Mesenchymal stem cell (in vitro differentiated cells and primary cell): ENCODE measurements at regions not wholly inside any gene's neighbourhood (a gene's known extent, or its start where the extent isn't known, plus 50 kb on each side); places are given as distances from the start of the nearest gene placed in this dataset.
A peak's percentile ranks its signal among the peaks of the same experiment; 100 is the strongest.

Experiments
- DNase-seq: peaks from one replicate; pipeline ENCODE4 v3.0.0-alpha.2; 2013
- H2AFZ ChIP-seq: one replicate; pipeline ENCODE4 v1.6.1; 2013; ENCODE audit warnings: low read depth, mild to moderate bottlenecking, control low read depth, inconsistent platforms, low read length, moderate library complexity
- H2AK5ac ChIP-seq: 2 replicates; pipeline ENCODE4 v1.6.1; 2013; ENCODE audit warnings: low read length, moderate library complexity, mild to moderate bottlenecking, inconsistent platforms; ENCODE audit not compliant: severe bottlenecking
- H2BK120ac ChIP-seq: one replicate; pipeline ENCODE4 v1.6.1; 2013; ENCODE audit warnings: low read depth, mild to moderate bottlenecking, inconsistent platforms, low read length, moderate library complexity
- H2BK12ac ChIP-seq, 2 experiments: one replicate each; pipeline ENCODE4 v1.6.1; 2013; ENCODE audit warnings: inconsistent platforms in 2 of 2, low read length in 2 of 2, mild to moderate bottlenecking in 2 of 2, moderate library complexity in 2 of 2, control low read depth in 1 of 2
- H2BK15ac ChIP-seq: one replicate; pipeline ENCODE4 v1.6.1; 2013; ENCODE audit warnings: mild to moderate bottlenecking, low read depth, inconsistent platforms; ENCODE audit not compliant: poor library complexity, severe bottlenecking
- H2BK5ac ChIP-seq: 2 replicates; pipeline ENCODE4 v1.6.1; 2013; ENCODE audit warnings: low read depth, mild to moderate bottlenecking, low read length, control low read depth, inconsistent platforms; ENCODE audit not compliant: poor library complexity, severe bottlenecking
- H3K14ac ChIP-seq, 2 experiments: one replicate each; pipeline ENCODE4 v1.6.1; 2013; ENCODE audit warnings: inconsistent platforms in 2 of 2, low read length in 2 of 2, control low read depth in 1 of 2, mild to moderate bottlenecking in 1 of 2, moderate library complexity in 1 of 2
- H3K18ac ChIP-seq, 2 experiments: one replicate each; pipeline ENCODE4 v1.6.1; 2013; ENCODE audit warnings: inconsistent platforms in 2 of 2, low read length in 2 of 2, control low read depth in 1 of 2, low read depth in 1 of 2, mild to moderate bottlenecking in 1 of 2
- H3K23ac ChIP-seq, 2 experiments: one replicate each; pipeline ENCODE4 v1.6.1; 2013; ENCODE audit warnings: inconsistent platforms in 2 of 2, low read length in 2 of 2, mild to moderate bottlenecking in 2 of 2, moderate library complexity in 2 of 2, control low read depth in 1 of 2
- H3K27ac ChIP-seq: 2 replicates; pipeline ENCODE4 v1.5.1; 2013; ENCODE audit warnings: mild to moderate bottlenecking, moderate library complexity, low read length, control low read depth, inconsistent platforms; ENCODE audit not compliant: poor library complexity, severe bottlenecking
- H3K27me3 ChIP-seq, 2 experiments: 2 replicates each; pipeline versions ENCODE4 v1.6.1 to v1.7.0; 2013; ENCODE audit warnings: low read length in 2 of 2, mild to moderate bottlenecking in 2 of 2, moderate library complexity in 2 of 2, control low read depth in 1 of 2, inconsistent platforms in 1 of 2; ENCODE audit not compliant: control insufficient read depth in 1 of 2, insufficient read depth in 1 of 2
- H3K36me3 ChIP-seq, 2 experiments: 2 replicates each; pipeline versions ENCODE4 v1.6.1 to v1.7.0; 2013; ENCODE audit warnings: low read length in 2 of 2, control low read depth in 1 of 2, inconsistent platforms in 1 of 2, low read depth in 1 of 2, mild to moderate bottlenecking in 1 of 2; ENCODE audit not compliant: insufficient read depth in 2 of 2, control insufficient read depth in 1 of 2
- H3K4ac ChIP-seq, 2 experiments: one replicate each; pipeline ENCODE4 v1.6.1; 2013; ENCODE audit warnings: inconsistent platforms in 2 of 2, low read length in 2 of 2, mild to moderate bottlenecking in 2 of 2, moderate library complexity in 2 of 2, control low read depth in 1 of 2, low read depth in 1 of 2
- H3K4me1 ChIP-seq: 2 replicates; pipeline ENCODE4 v1.6.1; 2013; ENCODE audit warnings: low read depth, low read length, control low read depth; ENCODE audit not compliant: control insufficient read depth, insufficient read depth
- H3K4me2 ChIP-seq: 2 replicates; pipeline ENCODE4 v1.6.1; 2013; ENCODE audit warnings: low read length, mild to moderate bottlenecking, inconsistent platforms; ENCODE audit not compliant: poor library complexity, severe bottlenecking
- H3K4me3 ChIP-seq, 2 experiments: 2 replicates each; pipeline versions ENCODE4 v1.5.1 to v1.7.0; 2013; ENCODE audit warnings: low read length in 2 of 2, mild to moderate bottlenecking in 2 of 2, control low read depth in 1 of 2, low read depth in 1 of 2; ENCODE audit not compliant: insufficient read depth in 1 of 2
- H3K79me1 ChIP-seq: replicated peaks from 2 replicates; pipeline ENCODE4 v1.6.1; 2013; ENCODE audit warnings: mild to moderate bottlenecking, control low read depth, low read length, inconsistent platforms; ENCODE audit not compliant: poor library complexity, severe bottlenecking
- H3K9ac ChIP-seq: 2 replicates; pipeline ENCODE4 v1.7.0; 2013; ENCODE audit warnings: mild to moderate bottlenecking, low read length, moderate library complexity
- H3K9me3 ChIP-seq: 2 replicates; pipeline ENCODE4 v1.7.0; 2013; ENCODE audit warnings: mild to moderate bottlenecking, low read length; ENCODE audit not compliant: control insufficient read depth
- H4K8ac ChIP-seq: one replicate; pipeline ENCODE4 v1.6.1; 2013; ENCODE audit warnings: inconsistent platforms, mild to moderate bottlenecking, low read length, moderate library complexity
- H4K91ac ChIP-seq: one replicate; pipeline ENCODE4 v1.6.1; 2013; ENCODE audit warnings: mild to moderate bottlenecking, low read length, inconsistent platforms
- WGBS: methylation state at CpG from one replicate; pipeline ENCODE4 v1.1.7; 2013; ENCODE audit warnings: mixed read lengths; 5-methylcytosine and 5-hydroxymethylcytosine counted together

GRCh38 chr3:124300416-124300815 lies 308.5 kb upstream of the ROPN1 start:
- H3K9ac ChIP-seq, result no peak overlapping the region
- H2BK15ac ChIP-seq, result no peak overlapping the region
- peaks cover 4% of the 10 kb centered on the region for H3K9me3 ChIP-seq
- H2AK5ac ChIP-seq, result peak overlapping the region; percentile 91
- H3K4me3 ChIP-seq, result no peak overlapping the region
- DNase-seq, result no peak
- H3K27ac ChIP-seq, result peak overlapping the region; percentile 3
- no peak overlapping the region for H2AFZ ChIP-seq
- no peak overlapping the region for H2BK5ac ChIP-seq
- no peak overlapping the region for H2BK12ac ChIP-seq
- peaks cover 4% of the 10 kb centered on the region for H3K79me1 ChIP-seq
- H3K4me2 ChIP-seq, result no peak overlapping the region
- WGBS, result 82% methylated on average over 4 of the region's 4 CpGs
- H3K18ac ChIP-seq, result no peak overlapping the region
- H3K4me1 ChIP-seq, result peaks cover 25% of the 10 kb centered on the region
- H4K8ac ChIP-seq, result no peak overlapping the region
- no peak overlapping the region for H4K91ac ChIP-seq
- H3K27me3 ChIP-seq, result peaks cover 0 to 9% of the 10 kb centered on the region in 2 experiments
- no peak overlapping the region for H2BK120ac ChIP-seq
- H3K4ac ChIP-seq, result no peak overlapping the region
- H3K14ac ChIP-seq, result peak overlapping the region in 1 of 2 experiments; percentile 70
- no peaks in the 10 kb centered on the region for H3K36me3 ChIP-seq
- H3K23ac ChIP-seq, result no peak overlapping the region

GRCh38 chr3:124303305-124303910 lies 311.5 kb upstream of the ROPN1 start:
- Histone ChIP-seq H2BK12ac (no peak overlapping the region), H3K23ac (no peak overlapping the region), H2AFZ (no peak overlapping the region), H2BK15ac (no peak overlapping the region), H3K14ac (no peak overlapping the region), H3K4me2 (no peak overlapping the region), H3K27me3 (peaks cover 0 to 4% of the 10 kb centered on the region in 2 experiments), H2BK5ac (no peak overlapping the region), H3K79me1 (peaks cover 2% of the 10 kb centered on the region), H3K9me3 (peaks cover 24% of the 10 kb centered on the region), H4K8ac (no peak overlapping the region), H3K9ac (no peak overlapping the region), H2BK120ac (no peak overlapping the region), H3K4me1 (peaks cover 13% of the 10 kb centered on the region), H3K36me3 (no peaks in the 10 kb centered on the region), H2AK5ac (no peak overlapping the region), H3K4me3 (no peak overlapping the region), H3K27ac (no peak overlapping the region), H4K91ac (no peak overlapping the region), H3K18ac (no peak overlapping the region), H3K4ac (no peak overlapping the region)
- WGBS, result 90% methylated on average over 2 of the region's 5 CpGs
- DNase-seq, result no peak

- Histone ChIP-seq H4K8ac (no peak overlapping the region), H2BK120ac (no peak overlapping the region), H3K9me3 (peaks cover 24% of the 10 kb centered on the region), H3K14ac (no peak overlapping the region), H4K91ac (no peak overlapping the region), H3K9ac (no peak overlapping the region), H3K27ac (no peak overlapping the region), H2BK12ac (no peak overlapping the region), H3K36me3 (no peaks in the 10 kb centered on the region), H2AFZ (no peak overlapping the region), H3K4me1 (no peaks in the 10 kb centered on the region), H2BK5ac (no peak overlapping the region), H3K4me3 (no peak overlapping the region), H3K4me2 (no peak overlapping the region), H3K27me3 (no peaks in the 10 kb centered on the region), H3K23ac (no peak overlapping the region), H3K79me1 (peaks cover 2% of the 10 kb centered on the region), H3K18ac (no peak overlapping the region), H2AK5ac (no peak overlapping the region), H3K4ac (no peak overlapping the region), H2BK15ac (no peak overlapping the region)
- DNase-seq, result no peak
Measured at GRCh38 chr3:124306665-124307064, 314.7 kb upstream of the ROPN1 start.

GRCh38 chr3:124313621-124314020 lies 321.7 kb upstream of the ROPN1 start:
- Histone ChIP-seq H2BK12ac (no peak overlapping the region), H4K91ac (no peak overlapping the region), H3K27ac (no peak overlapping the region), H3K23ac (no peak overlapping the region), H3K4ac (no peak overlapping the region), H2BK15ac (no peak overlapping the region), H3K4me1 (peaks cover 6% of the 10 kb centered on the region), H2BK5ac (no peak overlapping the region), H3K9ac (no peak overlapping the region), H3K36me3 (no peaks in the 10 kb centered on the region), H3K9me3 (no peaks in the 10 kb centered on the region), H4K8ac (no peak overlapping the region), H3K18ac (no peak overlapping the region), H2AFZ (no peak overlapping the region), H3K4me2 (no peak overlapping the region), H3K4me3 (no peak overlapping the region), H2AK5ac (no peak overlapping the region), H3K79me1 (no peaks in the 10 kb centered on the region), H3K14ac (no peak overlapping the region), H3K27me3 (no peaks in the 10 kb centered on the region), H2BK120ac (no peak overlapping the region)
- WGBS, result 98% methylated on average over 3 of the region's 3 CpGs
- no peak for DNase-seq
